ENCODE measurements at regions not wholly inside any gene's neighbourhood (a gene's known extent, or its start where the extent isn't known, plus 50 kb on each side); places are given as distances from the start of the nearest gene placed in this dataset.

DNA sequence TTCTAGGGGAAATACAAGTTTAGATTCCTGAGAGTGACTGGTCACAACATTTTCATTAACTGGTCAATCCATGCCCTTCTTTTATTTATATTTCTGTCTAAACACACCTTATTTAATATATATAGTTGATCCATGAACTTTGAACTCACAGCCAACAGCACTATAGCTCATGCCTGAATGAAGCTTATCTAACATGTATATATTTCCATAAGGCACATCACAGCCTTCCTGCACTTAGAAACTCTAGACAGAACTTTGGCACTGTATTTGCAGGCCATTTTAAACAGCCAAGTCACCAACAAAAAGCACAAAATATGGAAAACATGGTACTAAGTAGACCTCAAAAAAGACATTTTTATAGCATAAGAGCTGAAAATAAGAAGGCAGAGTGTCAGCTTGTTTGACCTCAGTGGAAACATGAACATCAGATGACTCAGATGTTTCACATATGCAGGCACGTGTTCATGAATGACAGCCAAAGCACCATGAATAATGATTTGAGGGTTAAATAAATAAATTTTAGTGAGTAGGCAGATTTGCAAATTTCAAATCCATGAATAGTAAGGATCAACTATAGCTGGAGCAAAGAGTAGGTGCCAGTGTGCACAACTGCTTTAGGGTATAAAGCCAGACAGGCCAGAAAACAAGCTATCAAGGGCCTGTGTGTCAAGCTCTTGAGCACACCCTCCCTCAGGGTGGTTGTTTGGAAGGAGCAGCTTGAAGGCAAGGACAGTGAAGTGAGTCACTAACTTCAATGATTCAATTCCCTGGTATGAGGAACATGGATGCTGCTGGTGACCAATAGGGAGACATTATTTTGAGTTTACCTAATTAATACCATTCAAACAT is 88.9 kb upstream of the NT5E start:
- no peak overlapping the region for H3K14ac ChIP-seq (ENCODE audit: insufficient read depth, low read length)
- no peaks in the 10 kb centered on the region for H3K36me3 Mint-ChIP-seq (ENCODE audit: insufficient read depth in 1 of 3, low read depth in 3 of 3)
- H2AFZ ChIP-seq (ENCODE audit: low read length), result no peak overlapping the region
- H2BK12ac ChIP-seq (ENCODE audit: insufficient read length, low read depth, low read length), result no peak overlapping the region
- H3K4ac ChIP-seq (ENCODE audit: low read depth, low read length), result no peak overlapping the region
- H3K79me1 ChIP-seq (ENCODE audit: insufficient read depth, low read depth, low read length, poor library complexity, severe bottlenecking), result no peaks in the 10 kb centered on the region
- H4K91ac ChIP-seq (ENCODE audit: insufficient read length, low read depth, low read length), result no peak overlapping the region
- H3K23me2 ChIP-seq (ENCODE audit: insufficient read length, low read depth, low read length, poor library complexity, severe bottlenecking), result no peaks in the 10 kb centered on the region
- no peaks in the 10 kb centered on the region for H3K4me1 Mint-ChIP-seq
- no CpG with 5 or more reads among the region's 1 CpG for WGBS (ENCODE audit: extremely low coverage, insufficient read length, low lambda C conversion rate)
- no peaks in the 10 kb centered on the region for H3K27me3 ChIP-seq (ENCODE audit: insufficient read depth, low read length)
- H3K27me3 Mint-ChIP-seq (ENCODE audit: low read depth), result no peaks in the 10 kb centered on the region
- TF ChIP-seq, protein P1, sequence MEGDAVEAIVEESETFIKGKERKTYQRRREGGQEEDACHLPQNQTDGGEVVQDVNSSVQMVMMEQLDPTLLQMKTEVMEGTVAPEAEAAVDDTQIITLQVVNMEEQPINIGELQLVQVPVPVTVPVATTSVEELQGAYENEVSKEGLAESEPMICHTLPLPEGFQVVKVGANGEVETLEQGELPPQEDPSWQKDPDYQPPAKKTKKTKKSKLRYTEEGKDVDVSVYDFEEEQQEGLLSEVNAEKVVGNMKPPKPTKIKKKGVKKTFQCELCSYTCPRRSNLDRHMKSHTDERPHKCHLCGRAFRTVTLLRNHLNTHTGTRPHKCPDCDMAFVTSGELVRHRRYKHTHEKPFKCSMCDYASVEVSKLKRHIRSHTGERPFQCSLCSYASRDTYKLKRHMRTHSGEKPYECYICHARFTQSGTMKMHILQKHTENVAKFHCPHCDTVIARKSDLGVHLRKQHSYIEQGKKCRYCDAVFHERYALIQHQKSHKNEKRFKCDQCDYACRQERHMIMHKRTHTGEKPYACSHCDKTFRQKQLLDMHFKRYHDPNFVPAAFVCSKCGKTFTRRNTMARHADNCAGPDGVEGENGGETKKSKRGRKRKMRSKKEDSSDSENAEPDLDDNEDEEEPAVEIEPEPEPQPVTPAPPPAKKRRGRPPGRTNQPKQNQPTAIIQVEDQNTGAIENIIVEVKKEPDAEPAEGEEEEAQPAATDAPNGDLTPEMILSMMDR (conservative IDR thresholded peaks at IDR 0.05), result no peak
- no peak overlapping the region for H3K4me2 ChIP-seq (ENCODE audit: insufficient read depth, insufficient read length, low read length)
- no peaks in the 10 kb centered on the region for H4K20me1 ChIP-seq (ENCODE audit: control insufficient read depth, insufficient read depth, insufficient read length)
- H3K9ac ChIP-seq (ENCODE audit: extremely low read depth, insufficient read length, low read length), result no peak overlapping the region
- H2BK15ac ChIP-seq (ENCODE audit: low read depth, low read length), result no peak overlapping the region
- H3K79me2 ChIP-seq (ENCODE audit: insufficient read depth, low read length), result no peaks in the 10 kb centered on the region
- no peaks in the 10 kb centered on the region for H3K9me3 ChIP-seq (ENCODE audit: control insufficient read depth, low read depth, low read length)
- no peak overlapping the region for H3K4me3 Mint-ChIP-seq
- H3K4me1 ChIP-seq (ENCODE audit: insufficient read depth, low read length), result no peaks in the 10 kb centered on the region
- H3K18ac ChIP-seq (ENCODE audit: insufficient read length, low read depth, low read length), result no peak overlapping the region
- H3K27ac ChIP-seq (ENCODE audit: insufficient read length, low read depth, low read length), result no peak overlapping the region
- no peak overlapping the region for H2BK20ac ChIP-seq (ENCODE audit: low read depth, low read length, poor library complexity, severe bottlenecking)
- no peak overlapping the region for H3K27ac Mint-ChIP-seq
- no peak overlapping the region for H4K8ac ChIP-seq (replicated peaks; ENCODE audit: insufficient read length, low read depth, low read length)
- H3T11ph ChIP-seq (ENCODE audit: low read length), result no peak overlapping the region
- H2BK120ac ChIP-seq (ENCODE audit: low read depth, low read length, poor library complexity, severe bottlenecking), result no peak overlapping the region
- DNase-seq, result no peak
- no peak overlapping the region for H3K56ac ChIP-seq (ENCODE audit: insufficient read length, low read depth, low read length)
- no peak overlapping the region for H2AK5ac ChIP-seq (ENCODE audit: insufficient read length, low read length)
- H3K23ac ChIP-seq (ENCODE audit: insufficient read length, low read depth, low read length), result no peak overlapping the region
- no peak overlapping the region for H2BK5ac ChIP-seq (ENCODE audit: insufficient read length, low read length)
- no peaks in the 10 kb centered on the region for H3K9me3 Mint-ChIP-seq
- no peak overlapping the region for H4K5ac ChIP-seq (ENCODE audit: insufficient read length, low read depth, low read length)

All from H9 (cell line).